Stomach smooth muscle (tissue), 2 donors: ENCODE measurements at regions not wholly inside any gene's neighbourhood (a gene's known extent, or its start where the extent isn't known, plus 50 kb on each side); places are given as distances from the start of the nearest gene placed in this dataset.
A peak's percentile ranks its signal among the peaks of the same experiment; 100 is the strongest.

Experiments used
- H3K27ac ChIP-seq: one replicate; pipeline ENCODE4 v1.7.0; 2013; ENCODE audit warnings: mild to moderate bottlenecking, low read length, inconsistent platforms
- H3K27me3 ChIP-seq, 2 donors: one replicate each; pipeline ENCODE4 v1.7.0; 2013; ENCODE audit warnings: low read length in 2 of 2; ENCODE audit not compliant: insufficient read depth in 2 of 2, control insufficient read depth in 1 of 2
- H3K36me3 ChIP-seq, 2 donors: one replicate each; pipeline ENCODE4 v1.7.0; 2013; ENCODE audit warnings: low read length in 2 of 2; ENCODE audit not compliant: control insufficient read depth in 2 of 2, insufficient read depth in 2 of 2
- H3K4me1 ChIP-seq: one replicate; pipeline ENCODE4 v1.7.0; 2013; ENCODE audit warnings: low read length; ENCODE audit not compliant: control insufficient read depth, insufficient read depth
- H3K4me3 ChIP-seq, 2 donors: one replicate each; pipeline ENCODE4 v1.7.0; 2013; ENCODE audit warnings: low read length in 2 of 2
- H3K9ac ChIP-seq, 2 donors: one replicate each; pipeline ENCODE4 v1.7.0; 2013; ENCODE audit warnings: low read length in 2 of 2, mild to moderate bottlenecking in 1 of 2
- H3K9me3 ChIP-seq, 2 donors: one replicate each; pipeline ENCODE4 v1.7.0; 2013; ENCODE audit warnings: low read length in 2 of 2; ENCODE audit not compliant: control insufficient read depth in 2 of 2
- donor health status: healthy.
- donor health status: Pancreatic carcinoma.

GRCh38 chr10:78684947-78685346 lies 383.8 kb upstream of the ZMIZ1 start:
- H3K9ac ChIP-seq, result no peak overlapping the region
- H3K4me1 ChIP-seq, result peaks cover 34% of the 10 kb centered on the region
- no peaks in the 10 kb centered on the region for H3K36me3 ChIP-seq
- no peaks in the 10 kb centered on the region for H3K27me3 ChIP-seq
- H3K9me3 ChIP-seq, result no peaks in the 10 kb centered on the region
- H3K27ac ChIP-seq, result no peak overlapping the region
- H3K4me3 ChIP-seq, result no peak overlapping the region

DNA sequence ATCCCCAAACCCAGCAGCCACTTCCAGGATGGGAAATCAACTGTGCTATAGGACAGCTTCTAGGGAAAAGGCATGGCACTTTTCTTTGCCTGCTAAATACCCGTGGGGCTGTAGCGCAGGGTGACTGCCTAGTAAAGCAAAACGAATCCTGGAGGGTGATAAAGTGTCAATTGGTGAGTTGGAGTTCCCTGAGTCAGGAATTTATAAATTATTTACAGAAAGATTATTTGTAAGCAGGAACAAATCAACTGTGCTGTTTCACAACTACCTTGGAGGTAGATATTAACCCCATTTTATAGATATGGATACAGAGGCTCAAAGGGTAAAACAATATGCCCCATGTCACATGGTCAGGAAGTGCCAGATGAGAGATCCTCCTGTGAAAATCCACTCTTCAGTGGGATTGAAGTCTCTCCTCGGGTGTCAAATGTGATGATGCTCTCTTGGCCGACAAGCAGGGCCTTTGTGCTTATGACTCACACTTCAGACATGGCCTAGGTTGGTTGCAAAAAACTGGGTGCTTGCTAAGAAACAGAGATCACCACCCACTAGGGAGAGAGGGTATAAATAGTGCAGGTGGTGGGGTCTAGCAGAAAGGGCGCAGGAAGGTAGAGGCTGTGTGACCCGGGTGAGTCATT lies 383.2 kb upstream of the ZMIZ1 start:
- no peaks in the 10 kb centered on the region for H3K36me3 ChIP-seq
- H3K27ac ChIP-seq, result no peak overlapping the region
- H3K9ac ChIP-seq, result no peak overlapping the region
- H3K9me3 ChIP-seq, result no peaks in the 10 kb centered on the region
- no peak overlapping the region for H3K4me3 ChIP-seq
- no peaks in the 10 kb centered on the region for H3K27me3 ChIP-seq
- H3K4me1 ChIP-seq, result peaks cover 37% of the 10 kb centered on the region

GRCh38 chr10:78686444-78687060 lies 382.2 kb upstream of the ZMIZ1 start:
- no peak overlapping the region for H3K9ac ChIP-seq
- peaks cover 39% of the 10 kb centered on the region for H3K4me1 ChIP-seq
- no peak overlapping the region for H3K4me3 ChIP-seq
- no peak overlapping the region for H3K27ac ChIP-seq
- H3K9me3 ChIP-seq, result no peaks in the 10 kb centered on the region
- no peaks in the 10 kb centered on the region for H3K27me3 ChIP-seq
- H3K36me3 ChIP-seq, result no peaks in the 10 kb centered on the region

DNA sequence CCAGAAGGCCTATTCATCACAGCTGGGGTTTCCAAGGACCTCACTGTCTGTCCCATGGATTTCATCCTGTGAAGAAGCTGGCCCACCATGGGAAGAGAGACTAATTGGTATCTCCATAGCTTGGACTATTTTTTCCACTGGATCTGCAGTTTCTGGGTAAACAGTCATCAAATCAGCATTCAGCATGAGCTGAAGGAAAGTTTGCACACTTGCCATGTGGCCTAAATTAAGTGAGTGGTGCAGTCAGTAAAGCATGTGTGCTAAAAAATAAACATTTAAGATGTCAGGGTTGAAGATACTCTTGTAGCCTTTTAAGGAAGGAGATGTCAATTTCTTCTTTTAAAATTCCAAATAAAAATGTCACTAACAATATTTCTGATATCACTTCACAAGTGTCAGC lies 381.1 kb upstream of the ZMIZ1 start:
- Histone ChIP-seq H3K9ac (no peak overlapping the region), H3K4me1 (peaks cover 39% of the 10 kb centered on the region), H3K4me3 (no peak overlapping the region), H3K27ac (peak overlapping the region; percentile 88), H3K27me3 (no peaks in the 10 kb centered on the region), H3K36me3 (no peaks in the 10 kb centered on the region), H3K9me3 (no peaks in the 10 kb centered on the region)

GRCh38 chr10:78688230-78688900 lies 380.4 kb upstream of the ZMIZ1 start:
- H3K27ac ChIP-seq, result peak overlapping the region; percentile 88
- H3K27me3 ChIP-seq, result no peaks in the 10 kb centered on the region
- H3K9ac ChIP-seq, result peak overlapping the region in 1 of 2 donors; percentile 24
- H3K36me3 ChIP-seq, result no peaks in the 10 kb centered on the region
- H3K9me3 ChIP-seq, result no peaks in the 10 kb centered on the region
- H3K4me1 ChIP-seq, result peaks cover 39% of the 10 kb centered on the region
- peak overlapping the region in 1 of 2 donors; percentile 44 for H3K4me3 ChIP-seq

DNA sequence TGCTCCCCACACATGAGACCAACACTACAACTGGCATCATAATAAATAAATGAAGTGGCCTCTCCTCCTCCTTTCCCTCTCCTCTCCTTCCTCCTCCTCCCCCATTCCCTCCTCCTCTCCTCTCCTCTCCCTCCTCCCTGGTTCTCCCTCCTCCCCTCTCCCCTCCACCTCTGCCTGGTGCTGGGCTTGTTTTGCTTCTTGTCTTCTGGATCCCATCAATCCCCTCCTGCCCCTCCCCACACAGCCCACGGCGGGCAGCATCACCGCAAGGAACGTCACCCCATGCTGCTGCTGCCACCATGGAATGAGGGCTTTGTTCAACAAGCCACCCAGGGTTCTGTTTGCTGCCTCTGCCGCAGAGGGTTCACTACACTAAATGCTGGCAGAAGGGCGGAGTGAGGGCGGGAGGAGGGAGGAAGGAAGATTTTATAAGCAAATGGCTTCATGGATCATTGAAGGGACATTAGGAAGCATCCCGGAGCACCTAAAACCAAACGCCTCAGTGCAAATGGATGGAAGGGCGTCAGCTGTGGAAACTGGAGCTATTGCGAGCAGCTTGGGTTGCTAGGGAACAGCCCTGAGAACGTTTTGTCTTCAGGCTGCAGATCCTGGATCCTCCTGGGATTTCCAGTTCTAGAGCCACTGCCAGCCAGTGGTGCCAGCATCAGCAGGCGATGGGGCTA lies 379.7 kb upstream of the ZMIZ1 start:
- Histone ChIP-seq H3K27me3 (no peaks in the 10 kb centered on the region), H3K9me3 (no peaks in the 10 kb centered on the region), H3K4me3 (peak overlapping the region; percentile 8 to 44), H3K4me1 (peaks cover 39% of the 10 kb centered on the region), H3K27ac (peak overlapping the region; percentile 88), H3K9ac (peak overlapping the region; percentile 24 to 58), H3K36me3 (no peaks in the 10 kb centered on the region)

DNA sequence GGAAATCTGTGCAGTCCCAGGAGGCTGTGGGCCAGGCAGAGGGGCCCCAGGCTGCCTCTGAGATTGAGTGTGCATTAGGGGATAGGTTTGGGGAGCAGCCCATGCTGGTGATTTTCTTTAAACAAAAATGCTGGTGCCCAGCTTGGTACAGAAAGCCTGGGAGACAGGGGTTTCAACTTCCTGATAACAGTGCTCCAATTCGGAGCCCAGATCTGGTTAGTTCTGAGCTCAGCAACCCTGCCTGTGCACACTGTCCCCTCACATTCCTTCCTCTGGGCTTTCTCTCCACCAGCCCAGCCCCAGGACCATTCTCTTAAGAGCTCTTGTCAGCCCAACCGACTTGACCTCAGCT lies 379.2 kb upstream of the ZMIZ1 start:
- Histone ChIP-seq H3K27ac (peak overlapping the region; percentile 88), H3K36me3 (no peaks in the 10 kb centered on the region), H3K4me1 (peaks cover 39% of the 10 kb centered on the region), H3K4me3 (no peak overlapping the region), H3K9ac (no peak overlapping the region), H3K9me3 (no peaks in the 10 kb centered on the region), H3K27me3 (no peaks in the 10 kb centered on the region)

- Histone ChIP-seq H3K4me1 (peaks cover 35% of the 10 kb centered on the region), H3K27me3 (no peaks in the 10 kb centered on the region), H3K9me3 (no peaks in the 10 kb centered on the region), H3K36me3 (no peaks in the 10 kb centered on the region), H3K4me3 (no peak overlapping the region), H3K27ac (no peak overlapping the region), H3K9ac (no peak overlapping the region)
Measured at GRCh38 chr10:78690354-78691111, 378.2 kb upstream of the ZMIZ1 start.

DNA sequence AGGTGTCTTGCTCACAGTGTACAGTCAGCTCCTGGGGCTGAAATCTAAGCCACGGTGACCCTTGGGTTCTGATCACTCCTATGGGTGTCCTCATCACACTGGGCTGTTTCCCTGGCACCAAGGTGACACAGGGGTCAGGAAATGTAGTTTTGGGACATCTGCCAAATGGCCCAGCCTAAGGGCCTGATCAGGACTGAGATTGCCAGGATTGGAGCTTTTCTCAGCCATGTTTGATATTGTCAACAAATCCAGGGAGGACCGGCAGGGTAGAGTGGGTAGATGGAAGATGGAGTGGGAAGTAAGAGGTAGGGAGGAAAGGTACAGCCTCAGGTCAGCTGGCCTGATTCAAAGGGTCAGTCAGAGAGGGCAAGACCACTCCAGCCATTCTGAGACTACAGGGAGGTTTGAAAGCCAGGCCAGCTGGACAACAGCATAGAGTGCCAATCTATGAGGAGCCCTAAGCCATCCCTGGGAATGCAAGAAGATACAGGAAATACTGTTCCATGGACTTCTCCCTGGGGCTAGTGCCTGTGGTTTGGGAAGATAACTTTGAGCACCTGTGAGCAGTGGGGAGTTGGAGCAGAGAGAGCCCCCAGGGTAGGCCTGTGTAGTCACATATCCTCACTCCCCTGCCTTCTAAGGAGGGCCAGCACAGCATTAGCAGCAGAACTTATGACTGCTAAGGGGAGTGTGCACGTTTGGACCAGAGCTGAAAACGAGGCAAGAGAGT lies 377.3 kb upstream of the ZMIZ1 start:
- Histone ChIP-seq H3K36me3 (no peaks in the 10 kb centered on the region), H3K9me3 (no peaks in the 10 kb centered on the region), H3K9ac (no peak overlapping the region), H3K27me3 (no peaks in the 10 kb centered on the region), H3K27ac (no peak overlapping the region), H3K4me3 (no peak overlapping the region), H3K4me1 (peaks cover 28% of the 10 kb centered on the region)

GRCh38 chr10:78692071-78692470 lies 376.7 kb upstream of the ZMIZ1 start:
- no peak overlapping the region for H3K4me3 ChIP-seq
- peaks cover 33% of the 10 kb centered on the region for H3K4me1 ChIP-seq
- no peak overlapping the region for H3K9ac ChIP-seq
- H3K36me3 ChIP-seq, result no peaks in the 10 kb centered on the region
- no peaks in the 10 kb centered on the region for H3K27me3 ChIP-seq
- no peaks in the 10 kb centered on the region for H3K9me3 ChIP-seq
- no peak overlapping the region for H3K27ac ChIP-seq
